B cell (primary cell): ENCODE measurements at regions not wholly inside any gene's neighbourhood (a gene's known extent, or its start where the extent isn't known, plus 50 kb on each side); places are given as distances from the start of the nearest gene placed in this dataset.

Experiments used
- ATAC-seq: fragments of 200-7000 bp; cut with Tn5 transposase; one replicate; pipeline ENCODE4 v1.10.0; 2021; ENCODE audit warnings: low read depth, mild to moderate bottlenecking, moderate number of reproducible peaks, moderate library complexity
- CTCF ChIA-PET: fragments of 350-600 bp; sonication (Branson Sonifier 250); formaldehyde crosslinking; loops from one replicate; lab custom pipeline; 2021; ENCODE audit warnings: antibody characterized with exemption, inconsistent platforms; lab: Charles Lee
- POLR2A ChIA-PET: fragments of 350-600 bp; sonication (Branson Sonifier 250); formaldehyde crosslinking; loops from one replicate; lab custom pipeline; 2021; ENCODE audit warnings: antibody characterized with exemption; lab: Charles Lee
- DNase-seq: peaks from one replicate; pipeline ENCODE4 v3.0.0; 2013
- H2AFZ ChIP-seq: 2 replicates; pipeline ENCODE4 v1.6.1; 2012; ENCODE audit warnings: mild to moderate bottlenecking, low read depth, low read length; ENCODE audit not compliant: insufficient read depth, poor library complexity, severe bottlenecking
- H3K27ac ChIP-seq, 2 donors: 1 replicate in 1 of 2; 2 replicates in 1 of 2; pipeline ENCODE4 v1.5.1; 2012 to 2013; ENCODE audit warnings: low read length in 2 of 2, mild to moderate bottlenecking in 2 of 2, moderate library complexity in 1 of 2
- H3K27me3 ChIP-seq, 4 experiments: fragments of 200-600 bp in 1 of 4; sonication (generic) in 1 of 4; replicated peaks in 1 of 4; 1 replicate in 2 of 4; 2 replicates in 2 of 4; pipeline versions ENCODE4 v1.6.1 to v1.7.0; 2013 to 2016; ENCODE audit warnings: low read length in 3 of 4, mild to moderate bottlenecking in 2 of 4, mixed read lengths in 1 of 4, moderate library complexity in 1 of 4; ENCODE audit not compliant: insufficient read depth in 4 of 4, control insufficient read depth in 3 of 4; ENCODE audit errors: control extremely low read depth in 1 of 4
- H3K36me3 ChIP-seq, 2 experiments: replicated peaks in 1 of 2; 1 replicate in 1 of 2; 2 replicates in 1 of 2; pipeline versions ENCODE4 v1.6.1 to v1.7.1; 2013; ENCODE audit warnings: low read length in 1 of 2; ENCODE audit not compliant: insufficient read depth in 2 of 2, control insufficient read depth in 1 of 2; ENCODE audit errors: control extremely low read depth in 1 of 2, extremely low read depth in 1 of 2
- H3K4me1 ChIP-seq, 2 donors: fragments of 200-600 bp in 1 of 2; sonication (generic) in 1 of 2; 1 replicate in 1 of 2; 2 replicates in 1 of 2; pipeline versions ENCODE4 v1.5.1 to v1.6.1; 2013 to 2017; ENCODE audit warnings: low read length in 2 of 2; ENCODE audit not compliant: control insufficient read depth in 2 of 2, insufficient read depth in 2 of 2
- H3K4me2 ChIP-seq: replicated peaks from 2 replicates; pipeline ENCODE3; 2012; ENCODE audit warnings: mild to moderate bottlenecking, low read depth, low read length; ENCODE audit not compliant: poor library complexity, severe bottlenecking
- H3K4me3 ChIP-seq, 5 experiments: fragments of 200-600 bp in 1 of 5; sonication (generic) in 1 of 5; 1 replicate in 3 of 5; 2 replicates in 2 of 5; pipeline versions ENCODE4 v1.5.1 to v1.7.0; 2011 to 2016; ENCODE audit warnings: low read length in 4 of 5, mild to moderate bottlenecking in 4 of 5, low read depth in 2 of 5, control low read depth in 1 of 5, moderate library complexity in 1 of 5; ENCODE audit not compliant: insufficient read depth in 1 of 5; ENCODE audit errors: control extremely low read depth in 1 of 5, extremely low read depth in 1 of 5
- H3K79me2 ChIP-seq: fragments of 200-600 bp; sonication (generic); one replicate; pipeline ENCODE4 v1.6.0; 2016; ENCODE audit warnings: low read length; ENCODE audit not compliant: control insufficient read depth, insufficient read depth
- H3K9ac ChIP-seq: fragments of 200-600 bp; sonication (generic); 2 replicates; pipeline ENCODE4 v1.6.1; 2017; ENCODE audit warnings: mild to moderate bottlenecking, low read length, moderate library complexity
- H3K9me3 ChIP-seq, 3 donors: one replicate each; pipeline versions ENCODE4 v1.6.1 to v1.7.1; 2013; ENCODE audit warnings: low read length in 2 of 3; ENCODE audit not compliant: control insufficient read depth in 2 of 3, insufficient read depth in 1 of 3; ENCODE audit errors: control extremely low read depth in 1 of 3
- H4K20me1 ChIP-seq: 2 replicates; pipeline ENCODE4 v1.6.0; 2012; ENCODE audit warnings: mild to moderate bottlenecking, low read length; ENCODE audit not compliant: insufficient read depth, control insufficient read depth, poor library complexity, severe bottlenecking
- H3K27ac Mint-ChIP-seq: one replicate; pipeline ENCODE4 v1.8.0; 2021; ENCODE audit warnings: mixed read lengths
- H3K27me3 Mint-ChIP-seq: one replicate; pipeline ENCODE4 v1.8.0; 2021; ENCODE audit warnings: mixed read lengths
- H3K4me1 Mint-ChIP-seq: one replicate; pipeline ENCODE4 v1.8.0; 2021; ENCODE audit warnings: mixed read lengths
- H3K4me3 Mint-ChIP-seq: one replicate; pipeline ENCODE4 v1.8.0; 2021; ENCODE audit warnings: mixed read lengths
- H3K9me3 Mint-ChIP-seq: one replicate; pipeline ENCODE4 v1.8.0; 2022; ENCODE audit warnings: mixed read lengths; ENCODE audit not compliant: insufficient read depth
- CTCF ChIP-seq: fragments of 200-600 bp; IDR thresholded peaks from one replicate; pipeline ENCODE4 v1.8.0; 2022; ENCODE audit warnings: antibody characterized with exemption, mild to moderate bottlenecking
- EZH2 ChIP-seq: IDR thresholded peaks from 2 replicates; pipeline ENCODE4 v1.6.1; 2012; ENCODE audit warnings: borderline replicate concordance, low read depth, mild to moderate bottlenecking, moderate library complexity, low read length; ENCODE audit not compliant: insufficient read depth, poor library complexity, severe bottlenecking
- WGBS: methylation state at CpG from one replicate; pipeline ENCODE4 v1.1.5; 2013; ENCODE audit warnings: missing lambda C conversion rate; ENCODE audit not compliant: insufficient coverage; 5-methylcytosine and 5-hydroxymethylcytosine counted together
- intact Hi-C: fragments of 100-400 bp; cut with micrococcal nuclease; formaldehyde crosslinking; loops from one replicate; pipeline ENCODE4 v1.10.0; 2022

GRCh38 chr2:81672923-81673322 lies 1368.4 kb upstream of the LRRTM1 start:
- CTCF ChIA-PET, result no interaction called here
- intact Hi-C loops, result no loop called here

GRCh38 chr2:81672516-81672915 lies 1368.0 kb upstream of the LRRTM1 start:
- ChIA-PET POLR2A (no interaction called here), CTCF (no interaction called here)
- no peaks in the 10 kb centered on the region for H3K36me3 ChIP-seq
- H3K9me3 Mint-ChIP-seq, result peaks cover 2% of the 10 kb centered on the region
- H3K27ac ChIP-seq, result no peak overlapping the region
- H3K4me2 ChIP-seq, result no peak overlapping the region
- H3K27me3 Mint-ChIP-seq, result no peaks in the 10 kb centered on the region
- H3K4me3 Mint-ChIP-seq, result no peak overlapping the region
- no peaks in the 10 kb centered on the region for H3K4me1 Mint-ChIP-seq
- ATAC-seq, result no peak
- H3K4me1 ChIP-seq, result no peaks in the 10 kb centered on the region
- H3K27ac Mint-ChIP-seq, result no peak overlapping the region
- intact Hi-C loops, result no loop called here
- no peak overlapping the region for H2AFZ ChIP-seq
- no peaks in the 10 kb centered on the region for H4K20me1 ChIP-seq
- no peaks in the 10 kb centered on the region for H3K79me2 ChIP-seq
- no peak overlapping the region for H3K4me3 ChIP-seq
- DNase-seq, result no peak
- no peaks in the 10 kb centered on the region for H3K27me3 ChIP-seq
- no peak overlapping the region for H3K9ac ChIP-seq
- H3K9me3 ChIP-seq, result no peaks in the 10 kb centered on the region
- WGBS, result no CpG with 5 or more reads among the region's 5 CpGs
- TF ChIP-seq CTCF (no peak), EZH2 (no peak)

More at GRCh38 chr2:81672923-81673322, 1368.4 kb upstream of the LRRTM1 start:
- no peaks in the 10 kb centered on the region for H3K27me3 ChIP-seq
- no peaks in the 10 kb centered on the region for H4K20me1 ChIP-seq
- no peak for TF ChIP-seq CTCF
- TF ChIP-seq EZH2, result no peak
- H3K4me3 ChIP-seq, result no peak overlapping the region
- H3K4me3 Mint-ChIP-seq, result no peak overlapping the region
- H3K27me3 Mint-ChIP-seq, result no peaks in the 10 kb centered on the region
- DNase-seq, result no peak
- H3K36me3 ChIP-seq, result no peaks in the 10 kb centered on the region
- H3K79me2 ChIP-seq, result no peaks in the 10 kb centered on the region
- no peaks in the 10 kb centered on the region for H3K4me1 ChIP-seq
- ATAC-seq, result no peak
- no peaks in the 10 kb centered on the region for H3K9me3 ChIP-seq
- H3K9me3 Mint-ChIP-seq, result peaks cover 2% of the 10 kb centered on the region
- H2AFZ ChIP-seq, result no peak overlapping the region
- no peak overlapping the region for H3K27ac Mint-ChIP-seq
- H3K27ac ChIP-seq, result no peak overlapping the region
- no peak overlapping the region for H3K4me2 ChIP-seq
- POLR2A ChIA-PET, result no interaction called here
- no peak overlapping the region for H3K9ac ChIP-seq
- H3K4me1 Mint-ChIP-seq, result no peaks in the 10 kb centered on the region
